ENCODE measurements at regions not wholly inside any gene's neighbourhood (a gene's known extent, or its start where the extent isn't known, plus 50 kb on each side); places are given as distances from the start of the nearest gene placed in this dataset.

DNA sequence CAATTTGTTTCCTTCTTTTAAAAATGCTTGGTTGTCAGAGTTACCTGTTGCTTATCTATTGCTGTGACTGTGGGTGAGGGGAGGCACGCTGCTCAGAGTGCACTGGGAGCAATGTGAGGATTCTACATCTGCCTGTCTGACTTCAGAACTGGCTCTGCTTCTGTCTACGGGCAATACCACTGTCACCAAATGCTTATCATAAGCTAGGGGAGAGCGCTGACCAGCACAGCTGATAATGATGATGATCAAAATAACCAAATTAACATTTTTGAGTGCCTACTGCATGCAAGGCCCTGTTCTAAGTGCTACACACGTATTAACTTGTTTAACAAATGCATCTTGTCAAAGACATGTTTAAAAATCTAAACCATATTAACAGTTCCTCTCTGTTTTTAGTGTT, 79.2 kb upstream of the TPRG1 start:
- H3K4me3 ChIP-seq (ENCODE audit: low read depth, low read length): no peak overlapping the region
- no peak overlapping the region for H3K27ac ChIP-seq (ENCODE audit: low read depth, low read length)
- H3K36me3 ChIP-seq (ENCODE audit: insufficient read depth, low read length): no peaks in the 10 kb centered on the region
- H3K27me3 ChIP-seq (ENCODE audit: insufficient read depth, low read length): peaks cover 4% of the 10 kb centered on the region; the same call in 1 of the 2 replicates
- H2AFZ ChIP-seq (ENCODE audit: low read length, unreplicated experiment): no peak overlapping the region
- H3K4me1 ChIP-seq (ENCODE audit: control insufficient read depth, insufficient read depth, low read length, unreplicated experiment): no peaks in the 10 kb centered on the region
- no peaks in the 10 kb centered on the region for H3K79me2 ChIP-seq (ENCODE audit: control insufficient read depth, insufficient read depth, low read length, unreplicated experiment)

DNA sequence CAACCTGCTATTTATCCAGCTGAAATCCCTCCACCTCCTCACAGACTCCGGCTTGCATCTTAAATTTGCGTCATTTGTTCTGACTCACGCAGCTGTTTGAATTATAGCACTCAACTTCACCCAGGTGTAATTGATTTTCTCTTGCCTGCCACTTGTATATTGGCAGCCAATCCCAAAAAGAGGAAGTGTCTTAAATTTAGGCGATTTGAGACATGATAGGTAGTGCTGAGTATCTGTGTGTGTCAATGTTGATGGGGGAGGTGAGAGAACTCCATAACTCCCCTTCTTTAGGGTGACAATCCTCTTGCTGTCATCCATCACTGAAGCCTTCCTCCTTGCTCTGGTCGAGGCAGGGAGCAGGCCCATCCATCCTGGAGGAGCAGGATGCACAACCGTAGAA, 77.2 kb upstream of the TPRG1 start:
- H3K4me1 ChIP-seq (ENCODE audit: control insufficient read depth, insufficient read depth, low read length, unreplicated experiment): no peaks in the 10 kb centered on the region

DNA sequence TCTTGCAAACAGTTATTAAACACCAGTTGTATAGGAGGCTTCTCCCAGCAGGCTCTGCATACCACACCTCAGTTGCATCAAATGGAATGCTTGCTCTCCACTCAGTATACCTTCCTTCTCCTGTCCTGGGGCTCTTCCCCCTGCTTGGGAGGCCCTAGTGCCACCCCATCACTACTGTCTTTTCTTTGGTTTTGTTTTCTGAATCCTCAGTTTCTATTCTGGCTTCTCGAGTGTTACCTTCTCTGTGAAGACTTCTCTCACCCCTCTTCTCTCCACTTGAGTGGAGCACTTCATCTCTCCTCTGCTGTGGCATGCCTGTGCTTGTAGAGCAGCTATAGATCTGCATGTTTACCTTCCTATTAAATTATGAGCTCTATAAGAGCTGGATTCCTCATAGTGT, 75.7 kb upstream of the TPRG1 start:
- Histone ChIP-seq H3K27ac (ENCODE audit: low read depth, low read length) (no peak overlapping the region), H3K27me3 (ENCODE audit: insufficient read depth, low read length) (no peaks in the 10 kb centered on the region; the same call in 1 of the 2 replicates), H2AFZ (ENCODE audit: low read length, unreplicated experiment) (no peak overlapping the region)

More for the DNA sequence above, 77.2 kb upstream of the TPRG1 start:
- Histone ChIP-seq H2AFZ (ENCODE audit: low read length, unreplicated experiment) (no peak overlapping the region), H3K27ac (ENCODE audit: low read depth, low read length) (no peak overlapping the region), H3K4me3 (ENCODE audit: low read depth, low read length) (no peak overlapping the region), H3K27me3 (ENCODE audit: insufficient read depth, low read length) (no peaks in the 10 kb centered on the region; the same call in 1 of the 2 replicates), H3K36me3 (ENCODE audit: insufficient read depth, low read length) (no peaks in the 10 kb centered on the region), H3K79me2 (ENCODE audit: control insufficient read depth, insufficient read depth, low read length, unreplicated experiment) (no peaks in the 10 kb centered on the region)

DNA sequence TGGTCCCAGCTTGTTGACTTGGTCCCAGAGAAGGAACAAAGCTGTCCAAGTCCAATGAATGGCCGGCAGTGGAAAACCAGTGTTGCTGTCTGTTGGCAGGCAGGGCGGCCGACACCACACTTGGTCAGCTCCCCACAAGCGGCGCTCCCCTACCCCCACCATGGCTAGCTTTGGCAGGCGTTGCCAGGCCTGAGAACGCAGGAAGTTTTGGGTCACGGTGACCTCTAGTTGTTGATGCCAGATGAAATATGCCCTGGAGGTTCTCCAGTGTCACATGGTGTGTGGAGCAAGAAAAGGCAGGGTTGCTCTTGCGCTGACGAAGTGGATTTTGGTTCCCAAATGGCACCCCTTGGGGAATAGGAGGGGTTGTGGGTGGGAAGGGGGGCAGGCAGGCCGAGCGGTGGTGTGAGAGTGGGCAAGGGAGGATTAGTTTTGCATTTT, 72.7 kb upstream of the TPRG1 start:
- Histone ChIP-seq H3K4me1 (ENCODE audit: control insufficient read depth, insufficient read depth, low read length, unreplicated experiment) (no peaks in the 10 kb centered on the region), H3K4me3 (ENCODE audit: low read depth, low read length) (no peak overlapping the region), H3K27me3 (ENCODE audit: insufficient read depth, low read length) (no peaks in the 10 kb centered on the region; the same call in 1 of the 2 replicates), H3K27ac (ENCODE audit: low read depth, low read length) (no peak overlapping the region), H3K79me2 (ENCODE audit: control insufficient read depth, insufficient read depth, low read length, unreplicated experiment) (no peaks in the 10 kb centered on the region), H3K36me3 (ENCODE audit: insufficient read depth, low read length) (no peaks in the 10 kb centered on the region), H2AFZ (ENCODE audit: low read length, unreplicated experiment) (no peak overlapping the region)

More for the DNA sequence above, 75.7 kb upstream of the TPRG1 start:
- Histone ChIP-seq H3K36me3 (ENCODE audit: insufficient read depth, low read length) (no peaks in the 10 kb centered on the region), H3K4me3 (ENCODE audit: low read depth, low read length) (no peak overlapping the region), H3K79me2 (ENCODE audit: control insufficient read depth, insufficient read depth, low read length, unreplicated experiment) (no peaks in the 10 kb centered on the region), H3K4me1 (ENCODE audit: control insufficient read depth, insufficient read depth, low read length, unreplicated experiment) (no peaks in the 10 kb centered on the region)

DNA sequence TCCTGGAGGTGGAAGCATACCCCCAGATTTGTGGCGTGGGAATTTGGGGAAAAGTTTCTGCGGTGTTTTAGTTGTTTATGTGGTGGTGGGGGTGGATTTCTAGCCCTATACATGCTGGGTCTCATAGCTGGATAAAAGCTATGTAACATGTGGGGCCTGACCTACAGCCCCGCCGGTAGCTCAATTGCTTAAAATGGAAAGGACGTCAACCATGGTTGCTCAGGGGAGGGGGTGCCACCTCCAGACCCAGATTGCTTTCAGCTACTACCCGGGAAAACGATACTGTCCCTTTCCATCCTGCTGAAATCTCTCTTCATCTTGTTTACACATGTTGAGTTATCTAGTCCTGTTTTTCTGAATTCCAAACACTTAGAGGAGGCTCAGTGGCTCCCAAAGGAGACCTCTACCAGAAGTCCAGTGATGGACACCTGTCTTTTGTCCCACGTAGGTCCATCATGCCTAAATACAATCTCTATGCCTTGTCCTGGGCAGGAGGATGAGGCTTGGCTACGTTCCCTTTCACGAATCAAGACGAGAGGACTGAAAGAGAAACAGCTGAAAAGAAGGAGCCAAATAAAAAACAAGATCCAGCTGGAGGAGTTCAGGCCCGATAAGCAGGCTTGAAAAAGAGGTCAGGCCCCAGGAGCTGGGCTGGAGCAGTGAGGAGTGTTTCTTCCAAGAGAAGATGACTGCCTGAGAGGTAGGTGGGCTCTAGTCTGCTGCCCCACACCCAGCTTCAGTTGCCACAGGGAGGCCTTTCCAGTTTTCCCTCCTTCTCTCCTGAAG, 72.1 kb upstream of the TPRG1 start:
- Histone ChIP-seq H3K4me1 (ENCODE audit: control insufficient read depth, insufficient read depth, low read length, unreplicated experiment) (no peaks in the 10 kb centered on the region), H2AFZ (ENCODE audit: low read length, unreplicated experiment) (no peak overlapping the region), H3K4me3 (ENCODE audit: low read depth, low read length) (no peak overlapping the region), H3K27me3 (ENCODE audit: insufficient read depth, low read length) (no peaks in the 10 kb centered on the region; the same call in 1 of the 2 replicates), H3K27ac (ENCODE audit: low read depth, low read length) (no peak overlapping the region), H3K36me3 (ENCODE audit: insufficient read depth, low read length) (no peaks in the 10 kb centered on the region), H3K79me2 (ENCODE audit: control insufficient read depth, insufficient read depth, low read length, unreplicated experiment) (no peaks in the 10 kb centered on the region)

DNA sequence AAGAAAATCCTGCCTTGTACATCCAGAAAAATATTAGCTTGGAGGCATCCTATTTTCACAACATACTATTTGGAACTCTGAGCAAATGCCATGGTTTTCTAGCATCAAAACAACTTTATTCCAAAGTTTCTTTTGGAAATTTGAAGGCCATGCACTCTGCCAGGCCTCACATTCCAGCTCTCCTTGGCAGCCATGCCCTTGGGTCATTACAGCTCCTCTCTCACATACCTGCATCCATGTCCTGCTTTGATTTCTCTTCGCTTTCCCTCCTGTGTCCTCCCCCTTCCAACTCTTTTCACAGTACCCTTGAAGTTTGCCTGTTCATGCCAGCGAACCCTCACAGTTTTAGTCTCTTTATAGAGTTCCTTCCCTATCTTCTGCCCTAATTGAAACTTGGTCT, 70.9 kb upstream of the TPRG1 start:
- Histone ChIP-seq H3K79me2 (ENCODE audit: control insufficient read depth, insufficient read depth, low read length, unreplicated experiment) (no peaks in the 10 kb centered on the region), H2AFZ (ENCODE audit: low read length, unreplicated experiment) (no peak overlapping the region), H3K27ac (ENCODE audit: low read depth, low read length) (no peak overlapping the region), H3K36me3 (ENCODE audit: insufficient read depth, low read length) (no peaks in the 10 kb centered on the region), H3K4me1 (ENCODE audit: control insufficient read depth, insufficient read depth, low read length, unreplicated experiment) (no peaks in the 10 kb centered on the region), H3K27me3 (ENCODE audit: insufficient read depth, low read length) (no peaks in the 10 kb centered on the region; the same call in 1 of the 2 replicates), H3K4me3 (ENCODE audit: low read depth, low read length) (no peak overlapping the region)

DNA sequence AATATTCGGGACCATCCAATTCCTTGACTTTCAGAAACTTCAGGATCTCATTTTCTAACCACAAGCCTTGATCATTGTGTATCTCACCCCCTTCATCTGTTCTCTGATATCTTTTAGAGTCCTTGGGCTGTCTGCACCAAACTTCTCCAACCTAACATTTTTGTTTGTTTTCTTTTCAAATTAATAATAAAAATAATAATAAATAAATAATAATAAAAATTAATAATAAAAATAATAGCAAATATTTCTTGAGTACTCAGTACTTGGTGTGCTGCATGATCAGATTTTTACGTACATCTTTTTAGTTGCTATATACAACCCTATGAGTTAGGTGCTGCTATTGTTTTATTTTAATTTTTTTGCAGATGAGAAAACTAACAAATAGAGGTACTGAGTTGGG, 70.2 kb upstream of the TPRG1 start:
- Histone ChIP-seq H3K4me1 (ENCODE audit: control insufficient read depth, insufficient read depth, low read length, unreplicated experiment) (no peaks in the 10 kb centered on the region), H3K27me3 (ENCODE audit: insufficient read depth, low read length) (no peaks in the 10 kb centered on the region; the same call in 1 of the 2 replicates), H3K27ac (ENCODE audit: low read depth, low read length) (no peak overlapping the region), H2AFZ (ENCODE audit: low read length, unreplicated experiment) (no peak overlapping the region), H3K79me2 (ENCODE audit: control insufficient read depth, insufficient read depth, low read length, unreplicated experiment) (no peaks in the 10 kb centered on the region), H3K36me3 (ENCODE audit: insufficient read depth, low read length) (no peaks in the 10 kb centered on the region), H3K4me3 (ENCODE audit: low read depth, low read length) (no peak overlapping the region)

DNA sequence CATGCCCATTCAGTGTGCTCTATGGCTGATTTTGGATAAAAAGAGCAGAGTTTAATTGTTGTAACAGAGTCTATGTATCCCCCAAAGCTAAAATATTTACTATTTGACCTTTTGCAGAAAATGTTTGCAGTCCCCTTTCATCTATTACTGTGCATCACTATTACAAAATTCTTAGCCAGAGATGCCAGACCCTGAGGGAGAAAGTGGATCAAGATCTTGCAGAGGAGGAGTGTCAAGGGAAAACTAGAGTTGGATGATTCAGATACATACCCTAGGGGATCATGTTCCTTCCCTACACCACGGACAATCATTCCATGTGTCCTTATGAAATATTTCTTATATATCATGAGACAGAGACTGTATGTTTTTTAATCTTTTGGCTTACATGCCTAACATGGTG, 68.6 kb upstream of the TPRG1 start:
- H3K27me3 ChIP-seq (ENCODE audit: insufficient read depth, low read length): no peaks in the 10 kb centered on the region; the same call in 1 of the 2 replicates
- H2AFZ ChIP-seq (ENCODE audit: low read length, unreplicated experiment): no peak overlapping the region
- no peaks in the 10 kb centered on the region for H3K4me1 ChIP-seq (ENCODE audit: control insufficient read depth, insufficient read depth, low read length, unreplicated experiment)
- no peak overlapping the region for H3K27ac ChIP-seq (ENCODE audit: low read depth, low read length)
- no peak overlapping the region for H3K4me3 ChIP-seq (ENCODE audit: low read depth, low read length)
- no peaks in the 10 kb centered on the region for H3K79me2 ChIP-seq (ENCODE audit: control insufficient read depth, insufficient read depth, low read length, unreplicated experiment)
- H3K36me3 ChIP-seq (ENCODE audit: insufficient read depth, low read length): no peaks in the 10 kb centered on the region

DNA sequence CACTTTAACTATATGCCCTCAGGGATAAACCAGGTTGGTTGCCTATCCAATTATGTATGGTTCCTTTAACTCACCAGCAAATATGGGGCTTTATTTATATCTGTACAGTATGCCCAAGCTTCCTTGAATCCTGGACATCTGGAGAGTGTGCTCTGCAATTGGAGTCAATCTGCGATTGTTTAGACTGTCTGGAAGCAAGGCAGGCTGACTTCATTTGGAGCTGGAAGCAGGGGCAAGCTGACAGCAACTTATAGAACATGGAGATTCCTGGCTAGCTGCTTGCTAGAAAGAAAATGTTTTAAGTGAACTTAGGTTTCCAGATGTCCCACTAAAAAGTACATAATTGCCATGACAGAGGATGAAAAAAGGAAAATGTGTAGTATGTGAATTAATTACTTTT, 63.7 kb upstream of the TPRG1 start:
- Histone ChIP-seq H3K4me3 (ENCODE audit: low read depth, low read length) (no peak overlapping the region), H3K36me3 (ENCODE audit: insufficient read depth, low read length) (no peaks in the 10 kb centered on the region), H3K4me1 (ENCODE audit: control insufficient read depth, insufficient read depth, low read length, unreplicated experiment) (no peaks in the 10 kb centered on the region), H2AFZ (ENCODE audit: low read length, unreplicated experiment) (no peak overlapping the region), H3K27me3 (ENCODE audit: insufficient read depth, low read length) (peaks cover 30% of the 10 kb centered on the region; the same call in 1 of the 2 replicates), H3K79me2 (ENCODE audit: control insufficient read depth, insufficient read depth, low read length, unreplicated experiment) (no peaks in the 10 kb centered on the region), H3K27ac (ENCODE audit: low read depth, low read length) (no peak overlapping the region)

DNA sequence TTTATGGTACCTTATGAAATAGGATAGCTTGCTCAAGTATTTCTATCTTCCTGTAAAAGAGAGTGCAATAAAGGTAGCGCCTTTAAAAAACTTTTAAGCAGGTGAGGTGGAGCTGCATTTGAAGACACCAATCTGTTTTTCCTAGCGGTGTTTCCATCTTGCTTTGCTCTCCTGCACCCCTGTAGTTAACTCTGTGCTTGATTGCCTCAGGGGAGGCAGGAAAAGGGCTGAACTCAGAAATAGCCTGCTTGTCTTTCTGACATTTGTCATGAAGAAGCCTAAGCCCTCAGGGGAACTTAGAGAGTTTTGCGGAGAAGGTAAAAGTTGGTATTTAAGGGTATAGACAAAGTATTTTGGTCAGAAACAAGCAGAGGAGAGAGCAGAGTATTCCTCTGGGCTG, 63.0 kb upstream of the TPRG1 start:
- H3K79me2 ChIP-seq (ENCODE audit: control insufficient read depth, insufficient read depth, low read length, unreplicated experiment): no peaks in the 10 kb centered on the region
- no peaks in the 10 kb centered on the region for H3K36me3 ChIP-seq (ENCODE audit: insufficient read depth, low read length)
- peaks cover 30% of the 10 kb centered on the region; the same call in 1 of the 2 replicates for H3K27me3 ChIP-seq (ENCODE audit: insufficient read depth, low read length)
- no peak overlapping the region for H3K27ac ChIP-seq (ENCODE audit: low read depth, low read length)
- no peak overlapping the region for H3K4me3 ChIP-seq (ENCODE audit: low read depth, low read length)
- no peaks in the 10 kb centered on the region for H3K4me1 ChIP-seq (ENCODE audit: control insufficient read depth, insufficient read depth, low read length, unreplicated experiment)
- no peak overlapping the region for H2AFZ ChIP-seq (ENCODE audit: low read length, unreplicated experiment)

DNA sequence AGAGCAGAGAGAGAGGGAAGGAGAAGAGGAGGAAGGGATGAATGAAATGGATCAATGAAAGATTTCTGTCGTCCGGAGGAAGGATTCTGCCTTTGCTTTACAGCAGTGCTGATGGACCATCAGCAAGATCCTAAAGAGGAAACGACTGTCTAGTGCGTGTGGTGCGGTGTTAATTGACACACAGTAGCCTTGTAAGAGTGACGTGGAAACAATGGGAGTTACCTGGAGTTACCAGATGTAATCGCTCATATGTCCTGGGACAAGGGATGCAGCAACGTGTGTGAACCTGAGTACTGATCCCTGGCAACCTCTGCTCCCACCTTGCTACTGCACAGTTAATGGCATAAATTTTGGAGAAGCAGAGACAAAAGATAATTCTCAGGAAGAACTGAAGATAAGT, 62.6 kb upstream of the TPRG1 start:
- peaks cover 30% of the 10 kb centered on the region; the same call in 1 of the 2 replicates for H3K27me3 ChIP-seq (ENCODE audit: insufficient read depth, low read length)
- no peaks in the 10 kb centered on the region for H3K36me3 ChIP-seq (ENCODE audit: insufficient read depth, low read length)
- no peak overlapping the region for H3K27ac ChIP-seq (ENCODE audit: low read depth, low read length)
- no peak overlapping the region for H3K4me3 ChIP-seq (ENCODE audit: low read depth, low read length)
- no peak overlapping the region for H2AFZ ChIP-seq (ENCODE audit: low read length, unreplicated experiment)
- no peaks in the 10 kb centered on the region for H3K79me2 ChIP-seq (ENCODE audit: control insufficient read depth, insufficient read depth, low read length, unreplicated experiment)
- no peaks in the 10 kb centered on the region for H3K4me1 ChIP-seq (ENCODE audit: control insufficient read depth, insufficient read depth, low read length, unreplicated experiment)
